DMS153 treated with DMSO at 0.1 percent for 48 hours (cell line): ENCODE measurements at regions not wholly inside any gene's neighbourhood (a gene's known extent, or its start where the extent isn't known, plus 50 kb on each side); places are given as distances from the start of the nearest gene placed in this dataset.
"Not testable (repeated sequence)": the region's sequence is repeated elsewhere in the genome, so short reads cannot be mapped to it uniquely, and the experiment has no call there.

Source experiments
- DNase-seq: peaks from one replicate; lab custom pipeline; 2025; ENCODE audit not compliant: unreplicated experiment; lab: John Stamatoyannopoulos, UW

DNA sequence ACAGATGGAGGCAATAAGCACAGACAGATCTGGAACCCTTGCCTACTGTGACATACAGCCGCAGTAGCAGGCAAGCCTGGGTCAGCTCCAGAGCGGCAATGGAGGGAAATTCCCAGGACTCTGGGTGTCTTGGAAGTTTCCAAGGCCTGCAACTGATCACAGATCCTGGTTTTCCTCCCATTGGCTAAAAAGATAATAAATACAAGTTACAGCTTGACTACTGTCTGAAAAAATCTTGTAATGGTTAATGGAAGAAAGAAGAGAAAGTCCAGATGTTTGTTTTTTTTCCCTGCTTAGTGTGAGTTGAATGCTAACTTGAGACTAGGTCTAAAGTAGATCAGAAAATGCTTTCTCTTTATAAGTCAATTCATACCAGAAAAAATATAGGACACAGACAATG is 307.6 kb downstream of the ALDH8A1 start:
- DNase-seq = no peak

DNA sequence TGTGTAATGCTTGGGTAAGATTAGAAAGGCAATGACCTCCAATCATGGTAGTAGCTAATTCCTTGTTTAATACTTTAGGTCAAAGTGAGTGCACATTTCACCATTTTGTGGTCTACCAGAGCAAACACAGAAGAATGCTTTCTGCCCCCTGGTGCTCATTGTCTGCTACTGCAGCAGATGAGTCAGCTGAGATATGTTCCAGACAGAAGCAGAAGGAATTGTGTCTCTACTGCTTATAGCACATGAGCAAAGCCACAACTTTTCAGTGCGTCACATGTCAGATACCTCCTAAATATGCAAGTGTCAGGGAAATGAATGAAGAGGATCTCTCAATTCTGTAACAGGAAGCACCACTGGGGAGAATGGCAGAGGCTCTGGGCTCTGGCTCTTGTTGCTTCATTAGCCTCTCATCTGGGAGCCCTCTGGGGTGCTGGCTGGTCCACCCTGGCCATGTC is 308.9 kb downstream of the ALDH8A1 start:
- DNase-seq = peak; percentile 47

DNA sequence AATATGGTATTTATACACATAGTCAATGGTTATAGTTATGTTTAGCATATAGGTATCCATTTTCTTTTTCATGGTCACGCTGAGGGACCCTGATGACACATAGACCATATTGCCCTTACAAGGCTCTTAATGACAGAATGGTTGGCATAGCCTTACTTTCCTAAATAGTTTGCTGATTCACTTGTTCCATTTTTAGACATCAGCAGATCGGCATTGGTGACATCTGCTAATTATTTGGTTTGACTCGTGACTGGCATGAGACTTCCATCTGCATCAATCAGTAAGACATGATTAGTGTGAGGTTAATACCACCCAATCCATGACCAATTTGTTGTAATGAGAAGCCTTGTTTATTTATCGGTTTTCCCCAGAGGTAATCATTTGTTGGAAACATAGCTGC is 309.7 kb downstream of the ALDH8A1 start:
- DNase-seq = no peak

DNA sequence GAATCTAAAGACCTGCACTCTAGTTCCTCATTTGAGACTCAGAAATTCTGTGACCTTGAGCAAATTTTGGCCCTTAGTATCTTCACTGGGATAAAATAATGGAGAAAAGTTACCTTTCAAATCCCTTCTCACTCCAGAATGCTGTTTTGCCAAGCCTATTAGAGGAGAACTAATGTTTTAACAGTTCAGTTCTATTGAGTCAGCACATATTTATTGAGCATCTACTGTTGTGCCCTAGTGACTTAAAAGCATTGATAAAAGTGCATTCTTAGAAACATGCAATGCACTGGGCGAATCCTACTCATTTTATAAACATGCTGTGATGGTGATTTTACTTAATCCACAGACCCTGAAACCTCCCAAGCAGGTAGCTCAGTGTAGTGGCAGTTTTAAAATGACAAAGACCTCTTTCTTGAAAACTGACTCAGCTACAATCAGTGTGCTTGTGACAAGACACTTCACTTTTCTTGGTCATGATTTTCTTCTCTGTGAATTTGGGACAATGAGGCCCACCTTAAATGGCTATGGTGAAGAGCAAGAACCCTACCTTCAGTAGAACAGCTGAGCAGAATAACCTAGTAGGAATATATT is 312.0 kb downstream of the ALDH8A1 start:
- no peak for DNase-seq

DNA sequence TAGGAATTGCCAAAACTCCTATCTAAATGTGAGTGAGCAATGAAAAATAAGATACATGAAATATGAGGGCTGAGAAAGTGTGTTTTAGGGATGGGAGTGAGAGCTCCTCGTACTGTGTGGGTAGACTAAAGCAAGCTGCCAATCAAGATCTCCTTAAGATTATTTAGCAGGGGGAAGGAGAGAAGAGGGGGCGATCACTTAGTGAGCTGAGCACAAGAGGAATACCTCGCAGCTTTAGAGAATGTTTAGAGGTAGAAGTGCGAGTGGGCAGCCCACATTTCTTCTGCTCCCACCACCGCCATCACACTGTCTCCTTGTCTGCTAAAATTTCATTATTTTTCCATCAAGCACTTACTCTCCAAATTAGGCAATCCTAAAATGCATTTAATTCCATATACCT is 312.6 kb downstream of the ALDH8A1 start:
- no peak for DNase-seq

DNA sequence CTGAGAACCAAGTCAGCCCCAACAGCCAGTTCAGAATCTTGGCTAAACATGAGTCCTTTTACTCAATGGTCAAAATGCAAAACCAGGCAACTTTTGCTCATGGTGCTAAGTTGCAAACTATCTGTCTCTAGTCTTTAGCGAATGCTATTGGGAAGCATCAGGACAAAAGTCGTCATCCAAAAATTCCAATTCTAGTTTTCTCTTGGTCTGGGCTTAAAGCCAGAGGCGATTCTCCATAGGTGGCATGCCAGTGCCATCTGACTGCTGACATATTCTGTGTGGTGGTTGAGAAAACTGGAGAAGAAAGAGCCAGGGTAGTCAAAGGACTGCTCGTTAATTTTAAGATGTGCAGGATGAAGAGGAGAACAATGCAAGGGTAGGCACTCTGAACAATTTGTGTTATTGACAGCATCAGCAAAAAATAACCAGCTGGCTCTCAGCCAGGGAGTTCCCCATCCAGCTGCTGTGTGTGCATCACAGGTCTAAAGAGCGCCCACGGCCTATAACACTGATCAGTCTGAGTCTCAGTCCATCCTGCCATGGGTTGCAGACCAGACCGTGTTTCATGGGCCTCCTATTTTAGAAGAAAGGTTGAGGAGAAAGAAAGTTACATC is 313.6 kb downstream of the ALDH8A1 start:
- DNase-seq = no peak

DNA sequence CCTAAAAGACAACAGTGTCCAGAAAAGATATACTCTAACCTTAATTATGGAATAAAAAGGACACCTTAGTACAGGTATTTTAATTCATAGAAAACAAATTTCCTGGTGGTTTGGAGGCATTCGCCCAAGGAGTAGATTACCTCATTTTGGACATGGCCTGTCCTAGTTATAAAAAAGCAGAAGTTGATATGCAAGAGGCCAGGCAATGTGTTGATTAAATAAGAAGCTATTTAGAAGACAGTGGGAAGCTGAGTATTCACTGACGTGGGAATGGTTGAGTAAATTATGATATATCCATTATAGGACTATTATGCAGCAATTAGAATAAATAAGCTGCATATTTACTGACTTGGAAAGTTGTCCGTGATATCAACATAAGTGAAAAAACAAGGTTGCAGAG is 314.9 kb downstream of the ALDH8A1 start:
- DNase-seq = no peak

DNA sequence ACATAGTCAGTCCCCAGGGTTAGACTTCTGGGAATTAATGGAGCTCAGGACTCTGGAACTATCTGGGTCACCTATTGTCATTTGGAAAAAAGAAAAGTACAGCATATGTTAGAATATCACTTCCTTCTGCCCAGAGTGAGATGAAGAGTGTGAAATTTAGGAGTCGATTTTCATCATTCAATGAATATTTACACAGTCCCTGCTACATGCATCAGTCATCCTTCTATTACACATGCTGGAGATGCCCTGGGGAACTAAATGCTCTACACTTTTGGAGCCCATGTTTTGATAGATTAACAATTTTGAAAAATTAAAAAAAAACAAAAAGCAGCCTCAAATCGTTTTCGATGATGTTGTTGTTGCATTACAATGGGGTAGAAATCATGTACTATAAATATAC is 315.4 kb downstream of the ALDH8A1 start:
- DNase-seq = no peak

DNA sequence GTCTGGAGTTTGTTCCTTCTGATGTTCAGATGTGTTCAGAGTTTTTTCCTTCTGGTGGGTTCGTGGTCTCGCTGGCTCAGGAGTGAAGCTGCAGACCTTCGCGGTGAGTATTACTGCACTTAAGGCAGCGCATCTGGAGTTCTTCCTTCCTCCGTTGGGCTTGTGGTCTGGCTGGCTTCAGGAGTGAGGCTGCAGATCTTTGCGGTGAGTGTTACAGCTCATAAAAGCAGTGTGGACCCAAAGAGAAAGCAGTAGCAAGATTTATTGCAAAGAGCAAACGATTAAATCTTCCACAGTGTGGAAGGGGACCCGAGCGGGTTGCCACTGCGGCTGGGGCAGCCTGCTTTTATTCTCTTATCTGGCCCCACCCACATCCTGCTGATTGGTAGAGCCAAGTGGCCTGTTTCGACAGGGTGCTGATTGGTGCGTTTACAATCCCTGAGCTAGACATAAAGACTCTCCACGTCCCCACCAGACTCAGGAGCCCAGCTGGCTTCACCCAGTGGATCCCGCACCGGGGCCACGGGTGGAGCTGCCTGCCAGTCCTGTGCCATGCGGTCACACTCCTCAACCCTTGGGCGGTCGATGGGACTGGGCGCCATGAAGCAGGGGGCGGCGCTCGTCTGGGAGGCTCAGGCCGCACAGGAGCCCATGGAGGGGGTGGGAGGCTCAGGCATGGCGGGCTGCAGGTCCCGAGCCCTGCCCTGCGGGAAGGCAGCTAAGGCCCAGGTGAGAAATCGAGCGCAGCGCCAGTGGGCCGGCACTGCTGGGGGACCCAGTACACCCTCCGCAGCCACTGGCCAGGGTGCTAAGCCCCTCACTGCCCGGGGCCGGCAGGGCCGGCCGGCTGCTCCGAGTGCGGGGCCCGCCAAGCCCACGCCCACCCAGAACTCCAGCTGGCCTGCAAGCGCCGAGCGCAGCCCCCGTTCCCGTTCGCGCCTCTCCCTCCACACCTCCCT is 315.3 kb upstream of the SGK1 start:
- not testable (repeated sequence) for DNase-seq

DNA sequence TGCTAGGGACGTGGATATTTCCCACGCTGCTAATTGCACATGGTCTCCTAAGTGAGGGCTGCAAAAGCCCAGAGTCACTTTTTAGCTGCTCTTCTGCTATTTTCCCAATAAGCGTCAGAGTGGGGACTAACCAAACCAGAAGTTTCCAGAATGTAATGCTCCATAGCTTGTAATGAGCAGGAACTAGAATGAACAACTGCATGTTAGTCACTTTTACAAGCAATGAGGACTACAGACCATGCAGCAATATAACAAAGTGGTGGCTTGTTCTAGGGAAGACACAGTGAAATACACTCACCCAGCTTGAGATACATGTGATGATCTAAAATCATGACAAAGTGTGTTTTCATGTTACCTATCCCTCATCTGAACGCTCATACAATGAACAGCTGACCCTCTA is 314.1 kb upstream of the SGK1 start:
- DNase-seq = no peak

DNA sequence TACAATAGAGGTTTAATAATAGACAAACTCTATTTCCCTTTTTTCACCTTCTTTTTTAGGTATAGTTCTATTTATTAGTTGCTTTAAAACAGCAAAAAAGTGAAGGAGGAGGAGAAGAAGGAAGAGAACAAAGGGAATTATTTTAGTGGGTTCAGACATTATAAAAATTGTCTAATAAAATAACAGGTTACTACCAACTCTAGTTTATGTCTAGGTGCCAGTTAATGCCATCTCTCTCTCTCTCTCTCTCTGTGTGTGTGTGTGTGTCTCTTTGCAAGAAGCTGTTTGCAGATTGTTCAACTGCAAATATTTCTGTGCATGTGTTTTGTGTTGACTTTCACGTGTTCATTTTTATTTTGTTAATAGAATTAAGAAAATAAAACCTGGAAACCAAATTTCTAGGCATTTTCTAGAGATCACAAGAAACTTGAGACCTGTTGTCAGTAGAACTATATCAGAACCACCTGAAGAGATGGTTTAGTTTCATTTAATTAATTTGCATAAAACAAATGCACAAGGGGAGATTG is 313.5 kb upstream of the SGK1 start:
- DNase-seq = no peak

DNA sequence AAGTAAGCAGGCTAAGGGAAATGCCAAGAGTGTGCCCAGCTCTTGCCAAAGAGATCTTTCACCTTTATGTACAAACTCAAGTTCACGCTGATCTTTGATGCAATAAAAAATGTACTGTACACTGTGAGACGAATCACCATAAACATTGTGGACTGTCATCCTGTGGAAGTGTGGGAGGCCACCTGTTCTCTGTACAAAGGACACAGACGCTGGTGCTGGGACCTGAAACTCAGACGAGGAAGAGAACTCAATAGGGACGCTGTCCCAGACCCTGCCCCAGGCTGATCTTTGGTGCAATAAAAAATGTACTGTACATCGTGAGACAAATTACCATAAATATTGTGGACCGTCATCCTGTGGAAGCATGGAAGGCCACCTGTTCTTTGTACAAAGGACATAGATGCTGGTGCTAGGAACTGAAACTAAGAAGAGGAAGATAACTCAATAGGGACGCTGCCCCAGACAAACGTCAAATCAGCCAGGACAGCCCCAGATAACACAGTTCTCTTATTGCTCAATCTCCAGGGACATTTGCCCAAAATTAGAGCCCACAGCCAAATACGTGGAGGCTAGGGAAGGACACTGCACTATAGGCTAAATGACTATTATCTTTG is 312.7 kb upstream of the SGK1 start:
- no peak for DNase-seq

DNA sequence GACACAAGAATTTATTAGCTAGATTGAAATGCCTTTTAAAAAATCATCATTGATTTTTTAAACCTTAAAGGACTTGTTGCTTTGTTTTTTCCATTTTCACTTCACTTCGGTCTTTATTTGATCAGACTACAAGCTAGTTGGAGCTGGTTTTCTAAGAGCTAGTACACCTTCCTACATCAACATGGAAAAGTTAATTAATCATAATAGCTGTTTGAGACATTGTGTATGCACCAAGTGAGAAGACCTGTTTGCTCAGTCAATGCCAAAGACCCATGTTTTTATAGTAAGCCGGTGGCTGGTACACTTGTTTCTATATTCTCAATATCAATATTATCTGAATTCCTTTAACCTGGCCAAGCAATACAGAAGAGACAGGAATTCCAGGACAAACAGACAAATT is 310.2 kb upstream of the SGK1 start:
- DNase-seq = no peak

DNA sequence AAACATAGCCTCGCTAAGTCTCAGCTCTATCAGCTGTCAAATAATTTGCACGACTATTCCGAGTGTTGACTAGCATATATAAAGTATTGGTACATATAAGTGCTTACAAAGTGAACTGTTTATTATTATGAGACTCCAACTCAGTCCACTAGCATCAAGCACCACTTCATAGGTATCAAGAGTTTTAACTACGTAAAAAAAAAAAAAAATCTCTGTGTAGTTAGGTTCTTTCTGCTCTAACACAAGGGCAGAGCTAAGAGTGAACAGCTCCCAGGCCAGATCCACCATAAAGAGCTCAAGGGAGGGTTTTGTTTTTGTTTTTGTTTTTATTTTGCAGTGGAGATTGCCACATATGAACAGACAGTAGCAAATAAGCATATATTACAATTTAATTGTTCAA is 309.8 kb upstream of the SGK1 start:
- no peak for DNase-seq

DNA sequence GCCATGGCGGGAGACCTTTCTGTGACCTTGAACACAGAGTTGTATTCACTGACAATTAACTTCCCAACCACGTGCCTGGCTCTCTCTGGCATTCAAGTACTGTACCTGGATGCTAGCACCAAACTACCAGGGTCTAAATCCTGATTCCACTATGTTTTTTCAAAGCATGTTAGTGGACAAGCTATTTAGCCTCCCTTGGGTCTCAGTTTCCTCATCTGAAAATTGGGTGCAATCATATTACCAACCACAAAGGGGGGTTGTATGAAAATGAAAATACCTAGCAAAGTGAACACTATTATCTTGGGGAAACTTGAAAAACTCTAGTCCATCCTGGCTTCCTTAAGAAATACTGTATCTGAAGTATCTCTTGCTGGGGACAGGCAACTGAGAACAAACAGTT is 308.7 kb upstream of the SGK1 start:
- no peak for DNase-seq

DNA sequence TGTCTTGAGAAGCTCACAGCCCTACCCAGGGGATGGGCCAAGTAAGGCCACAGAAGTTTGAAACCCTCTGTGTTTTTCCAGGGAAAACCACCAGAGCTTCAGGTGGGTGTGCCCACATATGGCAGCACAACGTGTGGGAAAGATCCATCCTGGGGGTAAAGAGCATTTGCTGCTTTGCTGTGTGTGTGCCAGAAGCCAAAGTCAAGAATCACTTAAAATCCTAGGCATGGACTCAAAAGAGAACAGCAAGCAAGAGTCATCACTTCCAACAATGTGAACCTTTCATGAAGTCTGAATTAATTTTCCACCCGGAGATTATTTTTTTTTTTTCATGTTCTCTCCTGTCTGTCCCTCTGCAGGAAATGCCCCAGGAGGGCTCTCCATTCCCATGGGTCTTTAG is 308.2 kb upstream of the SGK1 start:
- no peak for DNase-seq

DNA sequence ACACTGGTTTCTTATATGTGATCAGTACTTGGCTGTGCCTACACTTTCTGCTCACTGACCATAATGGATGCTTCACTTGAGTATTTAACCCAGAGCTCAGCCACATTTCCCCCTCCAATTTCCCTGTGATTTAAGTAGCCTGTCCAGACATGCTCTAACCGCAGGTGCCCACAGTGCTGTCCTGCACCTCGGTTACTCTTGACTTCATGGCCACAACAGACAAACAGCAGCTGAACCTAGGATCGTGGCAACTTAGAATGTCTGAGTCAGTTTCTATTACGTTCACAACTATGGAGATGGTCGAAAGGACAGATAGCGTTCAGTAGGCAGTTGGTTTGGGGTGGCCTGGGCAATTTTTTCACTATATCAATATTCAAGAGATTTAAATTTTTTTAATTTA is 306.9 kb upstream of the SGK1 start:
- no peak for DNase-seq

DNA sequence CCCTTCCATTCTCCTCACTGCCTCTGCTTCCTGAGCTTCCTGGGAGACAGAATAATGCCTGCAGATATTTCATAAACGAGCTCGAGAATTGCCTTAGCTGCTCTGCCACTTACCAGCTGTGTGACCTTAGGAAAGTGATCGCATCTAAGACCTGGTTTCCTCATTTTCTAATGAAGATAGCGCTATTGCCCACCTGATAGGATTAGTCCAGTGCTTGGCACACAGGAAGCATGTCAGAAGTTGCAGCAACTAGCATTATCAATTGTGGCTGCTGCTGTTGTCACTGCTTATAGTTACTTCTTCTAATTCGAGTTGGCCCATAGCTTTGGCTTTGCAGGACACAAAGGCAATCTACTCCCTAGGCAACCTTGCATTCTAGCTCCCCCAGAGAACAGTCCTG is 305.5 kb upstream of the SGK1 start:
- no peak for DNase-seq

DNA sequence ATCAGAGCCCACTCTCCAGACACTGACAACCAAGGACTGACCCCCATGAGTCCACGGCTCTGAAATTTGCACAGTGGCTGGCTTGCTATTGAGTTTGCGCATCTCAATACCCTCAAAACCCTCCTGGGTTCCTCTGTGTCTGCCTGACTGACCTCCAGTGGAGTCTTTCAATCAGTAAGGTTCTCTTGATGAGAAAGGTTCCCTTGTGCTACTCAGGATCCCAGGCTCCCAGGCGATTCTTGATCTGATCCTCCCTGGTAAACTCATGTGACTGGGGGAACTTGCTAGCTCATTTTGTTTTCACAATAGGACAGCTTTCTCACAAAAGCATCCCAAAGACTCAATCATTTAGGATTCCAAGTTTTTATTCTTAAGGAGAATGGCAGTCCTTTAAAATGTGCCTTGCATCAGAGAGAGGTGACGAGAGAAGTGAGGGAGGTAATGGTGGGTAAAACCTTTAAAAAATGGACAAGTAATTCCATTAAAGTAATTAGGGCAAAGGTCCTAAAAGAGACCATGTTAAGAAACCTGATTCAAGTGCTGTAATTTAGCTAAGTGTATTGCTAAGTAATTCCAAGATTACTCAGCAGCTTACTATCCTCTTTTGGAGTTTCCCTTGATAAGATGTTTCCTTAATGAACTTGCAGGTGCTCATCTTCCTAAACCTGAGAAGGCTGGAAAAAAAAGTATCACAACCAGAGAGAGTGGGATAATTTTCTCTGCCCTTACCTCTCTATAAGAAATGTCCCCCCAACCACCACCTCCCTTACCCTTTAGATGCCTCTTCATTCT is 304.7 kb upstream of the SGK1 start:
- DNase-seq = no peak

DNA sequence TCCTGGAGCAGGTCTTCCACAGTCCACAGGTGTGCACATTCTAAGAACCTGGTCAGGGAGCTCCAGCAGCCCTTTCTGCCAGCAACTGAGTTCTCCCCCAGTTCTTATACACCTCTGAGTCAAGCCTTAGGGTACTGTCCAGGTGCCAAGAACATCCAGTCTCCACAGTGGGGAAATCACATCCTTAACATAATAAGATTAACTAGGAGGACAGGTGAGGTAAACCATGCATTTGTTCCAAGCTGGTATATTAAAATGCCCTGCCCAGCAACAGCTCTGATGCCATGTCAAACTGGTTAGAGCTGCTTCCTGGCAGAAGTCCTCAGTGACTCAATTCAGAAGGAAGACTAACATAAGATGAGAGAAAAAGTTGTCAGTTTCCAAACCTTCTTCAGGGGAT is 303.9 kb upstream of the SGK1 start:
- no peak for DNase-seq

DNA sequence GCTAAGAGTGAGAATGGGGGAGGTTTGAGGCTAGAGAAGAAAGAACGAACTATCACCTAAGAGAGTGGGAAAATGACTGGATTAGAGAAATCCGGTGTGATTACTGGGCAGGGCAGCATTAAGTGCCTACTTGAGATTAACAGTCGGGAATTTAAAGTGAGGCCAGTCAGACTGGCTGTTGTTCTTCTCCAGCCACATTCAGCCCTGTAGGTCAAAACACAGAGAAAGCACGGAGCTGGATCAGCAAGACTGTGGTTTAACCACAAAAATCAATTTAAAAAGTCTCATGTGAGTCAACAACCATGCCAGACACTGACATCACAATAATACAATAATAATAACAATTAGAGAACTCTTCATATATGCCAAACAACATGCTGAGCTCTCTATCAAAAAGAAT is 301.9 kb upstream of the SGK1 start:
- no peak for DNase-seq
